HepG2 (cell line): ENCODE measurements at regions not wholly inside any gene's neighbourhood (a gene's known extent, or its start where the extent isn't known, plus 50 kb on each side); places are given as distances from the start of the nearest gene placed in this dataset.

ENCODE experiments used
- ASH2L ChIP-seq: fragments of 300-600, 200-600 bp; sonication (generic); IDR thresholded peaks from 2 replicates; pipeline ENCODE4 v1.7.0; 2017; ENCODE audit warnings: low read depth, mild to moderate bottlenecking, moderate library complexity, mixed read lengths, low read length; ENCODE audit not compliant: insufficient read length
- BATF2 ChIP-seq: sonication (generic); formaldehyde crosslinking; IDR thresholded peaks from 2 replicates; pipeline ENCODE4 v1.8.0; 2022; ENCODE audit warnings: mild to moderate bottlenecking, missing genetic modification reagents, moderate library complexity
- BCL3 ChIP-seq: sonication (generic); formaldehyde crosslinking; IDR thresholded peaks from 2 replicates; pipeline ENCODE4 v1.5.1; 2020; ENCODE audit warnings: mild to moderate bottlenecking, missing genetic modification reagents, moderate library complexity
- BRD4 ChIP-seq: sonication (generic); formaldehyde crosslinking; IDR thresholded peaks from 2 replicates; pipeline ENCODE4 v1.4.0; 2020; ENCODE audit warnings: missing genetic modification reagents
- IRF2 ChIP-seq: IDR thresholded peaks from 2 replicates; pipeline ENCODE4 v1.6.1; 2018; ENCODE audit warnings: missing genetic modification reagents, missing compliant biosample characterization
- JUND ChIP-seq: sonication (generic); formaldehyde crosslinking; IDR thresholded peaks from 2 replicates; pipeline ENCODE4 v1.8.0; 2022; ENCODE audit warnings: mild to moderate bottlenecking, missing genetic modification reagents
- NFAT5 ChIP-seq: sonication (generic); formaldehyde crosslinking; IDR thresholded peaks from 2 replicates; pipeline ENCODE4 v1.4.0; 2020; ENCODE audit warnings: missing genetic modification reagents
- NFIC ChIP-seq: IDR thresholded peaks from 2 replicates; pipeline ENCODE4 v1.6.1; 2012; ENCODE audit warnings: mild to moderate bottlenecking, low read length, inconsistent platforms
- REPIN1 ChIP-seq: sonication (generic); formaldehyde crosslinking; IDR thresholded peaks from 2 replicates; pipeline ENCODE4 v1.8.0; 2022; ENCODE audit warnings: missing genetic modification reagents, low read depth, mild to moderate bottlenecking, borderline replicate concordance
- RFX3 ChIP-seq: IDR thresholded peaks from 2 replicates; pipeline ENCODE4 v1.6.1; 2016; ENCODE audit warnings: missing biosample characterization, missing genetic modification reagents
- ZNF253 ChIP-seq: sonication (generic); formaldehyde crosslinking; IDR thresholded peaks from 2 replicates; pipeline ENCODE4 v1.8.0; 2022; ENCODE audit warnings: mild to moderate bottlenecking, missing genetic modification reagents, borderline replicate concordance
- ZNF460 ChIP-seq: sonication (generic); formaldehyde crosslinking; IDR thresholded peaks from 2 replicates; pipeline ENCODE4 v1.5.1; 2020; ENCODE audit warnings: missing genetic modification reagents, mild to moderate bottlenecking, borderline replicate concordance

- TF ChIP-seq BRD4 (CRISPR knock-in tag) (no peak), ASH2L (no peak), NFAT5 (CRISPR knock-in tag) (no peak), IRF2 (CRISPR knock-in tag) (no peak), BCL3 (no peak), RFX3 (CRISPR knock-in tag) (no peak), REPIN1 (CRISPR knock-in tag) (no peak), JUND (CRISPR knock-in tag) (no peak), ZNF253 (CRISPR knock-in tag) (no peak), ZNF460 (CRISPR knock-in tag) (no peak), NFIC (no peak), BATF2 (CRISPR knock-in tag) (no peak)
These were observed 120.0 kb upstream of the TPM1 start (continued) for GRCh38 chr15:62922514-62922913.
